Endothelial cell of umbilical vein (primary cell): ENCODE measurements at regions not wholly inside any gene's neighbourhood (a gene's known extent, or its start where the extent isn't known, plus 50 kb on each side); places are given as distances from the start of the nearest gene placed in this dataset.

Experiments used
- CTCF ChIP-seq, 2 donors: IDR thresholded peaks; 1 replicate in 1 of 2; 2 replicates in 1 of 2; pipeline ENCODE4 v1.5.1; 2011; ENCODE audit warnings: low read length in 2 of 2, mild to moderate bottlenecking in 2 of 2, moderate library complexity in 2 of 2, control low read depth in 1 of 2, inconsistent platforms in 1 of 2, low read depth in 1 of 2; ENCODE audit not compliant: insufficient read depth in 1 of 2; ENCODE audit errors: extremely low read depth in 1 of 2
- EZH2 ChIP-seq: IDR thresholded peaks from 2 replicates; pipeline ENCODE4 v1.6.1; 2012; ENCODE audit warnings: borderline replicate concordance, low read depth, mild to moderate bottlenecking, moderate library complexity, low read length, inconsistent platforms; ENCODE audit not compliant: severe bottlenecking
- FOS ChIP-seq: IDR thresholded peaks from 2 replicates; pipeline ENCODE4 v1.6.1; 2011; ENCODE audit warnings: mild to moderate bottlenecking, low read length, moderate library complexity, borderline replicate concordance; ENCODE audit not compliant: insufficient read depth
- GATA2 ChIP-seq: IDR thresholded peaks from 2 replicates; pipeline ENCODE4 v1.7.0; 2011; ENCODE audit warnings: low read depth, mild to moderate bottlenecking, moderate library complexity, mixed read lengths, low read length; ENCODE audit not compliant: insufficient read length, insufficient read depth
- JUN ChIP-seq: IDR thresholded peaks from 2 replicates; pipeline ENCODE4 v1.6.1; 2011; ENCODE audit warnings: borderline replicate concordance, low read depth; ENCODE audit not compliant: insufficient read length, insufficient read depth
- MYC ChIP-seq: IDR thresholded peaks from one replicate; pipeline ENCODE4 v1.6.1; 2011; ENCODE audit warnings: mild to moderate bottlenecking, low read depth, low read length
- POLR2A ChIP-seq: IDR thresholded peaks from 2 replicates; pipeline ENCODE4 v1.6.1; 2012; ENCODE audit warnings: low read depth, mild to moderate bottlenecking, control low read depth, low read length
- POLR2AphosphoS5 ChIP-seq: IDR thresholded peaks from 2 replicates; pipeline ENCODE4 v1.6.1; 2012; ENCODE audit warnings: low read depth, mild to moderate bottlenecking, control low read depth, low read length, moderate library complexity; ENCODE audit not compliant: insufficient read depth

GRCh38 chr3:150135287-150135721 is 164.6 kb upstream of the PFN2 start:
- no peak for TF ChIP-seq POLR2A
- TF ChIP-seq EZH2 = no peak
- TF ChIP-seq POLR2AphosphoS5 = no peak
- TF ChIP-seq CTCF (IDR thresholded peaks at IDR 0.05; ENCODE audit: extremely low read depth in 1 of 2, insufficient read depth in 1 of 2, low read depth in 1 of 2, low read length in 2 of 2) = no peak
- no peak for TF ChIP-seq MYC
- TF ChIP-seq GATA2 = no peak
- no peak for TF ChIP-seq FOS
- TF ChIP-seq JUN = no peak
